ENCODE measurements at regions not wholly inside any gene's neighbourhood (a gene's known extent, or its start where the extent isn't known, plus 50 kb on each side); places are given as distances from the start of the nearest gene placed in this dataset.
A peak's percentile ranks its signal among the peaks of the same experiment; 100 is the strongest.
"Not testable (repeated sequence)": the region's sequence is repeated elsewhere in the genome, so short reads cannot be mapped to it uniquely, and the experiment has no call there.

GRCh38 chr7:13198727-13199126 is 511.3 kb downstream of the ARL4A start:
- DNase-seq (ENCODE audit: low spot score): no peak

- no peak for DNase-seq (ENCODE audit: low spot score)
Measured at GRCh38 chr7:13201628-13202027, 514.2 kb downstream of the ARL4A start.

- DNase-seq (ENCODE audit: low spot score): no peak
Measured at GRCh38 chr7:13217768-13218167, 530.3 kb downstream of the ARL4A start.

GRCh38 chr7:13225068-13225467 is 537.6 kb downstream of the ARL4A start:
- DNase-seq (ENCODE audit: low spot score): no peak

DNA sequence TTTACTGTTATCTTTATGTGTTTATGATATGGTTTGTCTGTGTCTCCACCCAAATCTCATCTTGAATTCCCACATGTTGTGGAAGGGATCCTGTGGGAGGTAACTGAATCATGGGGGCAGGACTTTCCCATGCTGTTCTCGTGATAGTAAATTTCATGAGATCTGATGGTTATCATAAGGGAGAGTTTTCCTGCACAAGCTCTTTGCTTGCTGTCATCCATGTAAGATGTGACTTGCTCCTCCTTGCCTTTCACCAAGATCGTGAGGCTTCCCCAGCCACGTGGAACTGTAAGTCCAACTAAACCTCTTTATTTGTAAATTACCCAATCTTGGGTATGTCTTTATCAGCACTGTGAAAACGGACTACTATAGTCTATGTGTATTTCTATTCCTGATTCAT is 539.0 kb downstream of the ARL4A start:
- DNase-seq (ENCODE audit: low spot score): no peak

- DNase-seq (ENCODE audit: low spot score): no peak
Measured at GRCh38 chr7:13231216-13231615, 543.8 kb downstream of the ARL4A start.

- no peak for DNase-seq (ENCODE audit: low spot score)
Measured at GRCh38 chr7:13235436-13235835, 548.0 kb downstream of the ARL4A start.

GRCh38 chr7:13236026-13236425 is 548.6 kb downstream of the ARL4A start:
- DNase-seq (ENCODE audit: low spot score): no peak

DNA sequence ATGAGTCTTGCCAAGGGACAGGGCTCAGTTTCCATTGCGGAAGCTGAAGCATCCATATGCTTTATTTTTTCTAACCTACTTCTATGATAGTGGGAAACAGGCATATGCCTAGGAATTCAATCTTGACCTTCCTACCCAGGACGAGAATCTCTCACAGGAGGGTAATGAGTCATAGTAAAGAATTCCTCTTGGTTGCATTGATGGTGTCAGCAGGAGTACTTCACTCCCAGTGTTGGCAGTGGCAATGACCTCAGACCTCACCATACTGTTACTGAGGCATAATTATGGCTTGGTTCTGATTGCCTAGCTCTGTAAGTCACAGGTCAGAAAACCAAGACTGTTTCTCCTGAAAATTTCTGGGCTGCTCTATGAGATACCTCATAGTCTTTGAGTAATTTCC is 552.9 kb downstream of the ARL4A start:
- DNase-seq (ENCODE audit: low spot score): no peak

GRCh38 chr7:13241416-13241815 is 554.0 kb downstream of the ARL4A start:
- DNase-seq (ENCODE audit: low spot score): no peak

DNA sequence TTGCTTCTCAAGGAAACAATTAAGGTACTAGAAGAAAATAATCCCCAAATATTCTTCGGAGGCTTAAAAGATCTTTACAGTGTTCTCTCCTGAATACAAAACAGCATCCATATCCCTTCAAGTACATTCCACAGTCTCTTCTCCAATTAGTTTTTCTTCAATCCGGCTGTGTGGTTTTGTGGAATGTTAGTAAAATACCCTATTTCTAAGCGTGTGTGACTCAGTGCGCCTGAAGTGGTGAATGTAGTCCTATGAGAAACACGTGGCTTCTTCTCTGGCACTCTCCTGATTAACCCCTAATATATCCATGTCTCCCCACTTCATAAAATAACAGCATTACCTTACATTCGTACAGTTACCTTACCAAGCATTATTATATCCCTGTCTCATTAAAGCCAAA is 570.2 kb downstream of the ARL4A start:
- DNase-seq (ENCODE audit: low spot score): no peak

- no peak for DNase-seq (ENCODE audit: low spot score)
Measured at GRCh38 chr7:13258386-13258785, 571.0 kb downstream of the ARL4A start.

GRCh38 chr7:13259930-13260329 is 572.5 kb downstream of the ARL4A start:
- DNase-seq (ENCODE audit: low spot score): no peak

- peak; percentile 36 for DNase-seq (ENCODE audit: low spot score)
Measured at GRCh38 chr7:13262929-13263530, 575.6 kb downstream of the ARL4A start.

- no peak for DNase-seq (ENCODE audit: low spot score)
Measured at GRCh38 chr7:13265271-13265670, 577.8 kb downstream of the ARL4A start.

DNA sequence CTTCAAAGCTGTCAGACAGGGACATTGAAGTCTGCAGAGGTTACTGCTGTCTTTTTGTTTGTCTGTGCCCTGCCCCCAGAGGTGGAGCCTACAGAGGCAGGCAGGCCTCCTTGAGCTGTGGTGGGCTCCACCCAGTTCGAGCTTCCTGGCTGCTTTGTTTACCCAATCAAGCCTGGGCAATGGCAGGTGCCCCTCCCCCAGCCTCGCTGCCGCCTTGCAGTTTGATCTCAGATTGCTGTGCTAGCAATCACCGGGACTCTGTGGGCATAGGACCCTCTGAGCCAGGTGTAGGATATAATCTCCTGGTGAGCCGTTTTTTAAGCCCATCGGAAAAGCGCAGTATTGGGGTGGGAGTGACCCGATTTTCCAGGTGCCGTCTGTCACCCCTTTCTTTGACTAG is 586.8 kb downstream of the ARL4A start:
- not testable (repeated sequence) for DNase-seq (ENCODE audit: low spot score)

DNA sequence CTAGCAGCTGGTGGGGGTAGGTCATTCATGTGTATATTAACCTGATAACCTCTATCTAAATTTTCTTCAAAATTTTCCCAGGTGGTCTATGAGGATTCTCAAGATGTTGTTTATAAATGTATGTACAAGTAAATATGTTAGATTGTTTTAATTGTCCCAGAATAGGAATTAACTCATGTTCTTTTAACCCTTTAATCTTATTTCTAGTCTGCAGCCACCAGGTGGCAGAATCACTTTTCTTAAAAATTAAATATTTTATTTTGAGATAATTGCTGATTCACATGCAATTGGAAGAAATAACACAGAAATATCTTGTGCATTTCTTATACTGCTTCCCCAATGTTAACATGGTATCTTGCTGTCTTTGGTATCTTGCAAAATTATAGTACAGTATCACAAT is 589.5 kb downstream of the ARL4A start:
- no peak for DNase-seq (ENCODE audit: low spot score)

GRCh38 chr7:13278020-13278419 is 590.6 kb downstream of the ARL4A start:
- no peak for DNase-seq (ENCODE audit: low spot score)

- peak; percentile 15 for DNase-seq (ENCODE audit: low spot score)
Measured at GRCh38 chr7:13279854-13280435, 592.5 kb downstream of the ARL4A start.

DNA sequence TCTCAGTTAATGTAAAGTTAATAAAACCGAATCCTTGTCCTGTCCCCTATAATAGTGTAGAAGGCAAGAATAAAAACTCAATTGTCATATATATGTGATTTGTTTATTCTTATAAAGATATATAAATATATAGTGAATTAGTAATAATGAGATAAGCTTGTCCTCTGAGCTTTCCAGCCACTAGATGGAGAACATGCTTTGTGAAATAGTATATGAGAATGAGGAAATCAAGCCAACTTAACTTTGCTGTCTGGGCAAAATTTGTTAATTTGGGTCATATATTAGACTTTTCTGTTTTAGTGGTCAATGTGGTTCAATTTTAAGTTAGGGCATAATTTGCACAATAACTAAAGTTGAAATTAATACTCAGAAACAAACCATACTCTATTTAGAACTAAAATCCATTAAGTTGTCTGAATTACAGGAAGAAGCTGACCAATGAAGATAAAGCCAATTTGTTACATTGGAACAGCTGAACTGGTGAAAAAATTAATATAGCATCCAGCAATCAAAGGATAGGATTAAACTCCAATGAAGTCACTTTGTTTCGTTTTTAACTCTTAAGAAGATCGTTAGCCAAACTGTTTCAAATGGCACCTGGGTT is 595.0 kb downstream of the ARL4A start:
- DNase-seq (ENCODE audit: low spot score): peak; percentile 11

DNA sequence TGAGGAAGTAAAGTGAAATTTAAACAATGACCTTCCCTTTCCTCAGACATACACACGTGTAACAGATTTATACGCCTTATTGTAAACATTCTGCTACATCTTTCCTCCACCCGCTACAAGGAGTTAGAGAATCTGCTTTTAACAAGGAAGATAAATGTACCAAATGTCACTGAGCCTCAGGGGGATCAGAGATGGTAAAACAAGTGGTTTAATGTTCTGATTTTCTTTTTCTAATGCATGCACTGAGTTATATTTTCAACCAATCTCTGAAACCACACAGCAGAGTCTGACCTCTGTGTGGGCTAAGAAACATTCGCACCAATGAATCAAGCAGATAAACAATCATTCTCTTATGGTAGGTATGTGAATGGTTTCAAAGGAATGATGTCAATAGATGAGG is 599.5 kb downstream of the ARL4A start:
- no peak for DNase-seq (ENCODE audit: low spot score)

GRCh38 chr7:13288516-13288915 is 601.1 kb downstream of the ARL4A start:
- DNase-seq (ENCODE audit: low spot score): no peak

- no peak for DNase-seq (ENCODE audit: low spot score)
Measured at GRCh38 chr7:13290975-13291374, 603.5 kb downstream of the ARL4A start.
